GM23248 (cell line): ENCODE measurements at regions not wholly inside any gene's neighbourhood (a gene's known extent, or its start where the extent isn't known, plus 50 kb on each side); places are given as distances from the start of the nearest gene placed in this dataset.

Experiments used
- DNase-seq: peaks from one replicate; pipeline ENCODE4 v3.0.0-alpha.2; 2015
- H2AFZ ChIP-seq: fragments of 200-600 bp; sonication (generic); 2 replicates; pipeline ENCODE4 v1.6.1; 2016; ENCODE audit warnings: antibody characterized with exemption
- H3F3A ChIP-seq: fragments of 200-600 bp; sonication (generic); 2 replicates; pipeline ENCODE4 v1.6.1; 2016; ENCODE audit warnings: mild to moderate bottlenecking, antibody characterized with exemption, mixed run types; ENCODE audit not compliant: insufficient read depth
- H3K27ac ChIP-seq: fragments of 200-600 bp; sonication (generic); 2 replicates; pipeline ENCODE4 v1.5.1; 2016; ENCODE audit warnings: mild to moderate bottlenecking
- H3K27me3 ChIP-seq: fragments of 200-600 bp; sonication (generic); replicated peaks from 2 replicates; pipeline ENCODE4 v1.6.1; 2016; ENCODE audit warnings: mild to moderate bottlenecking; ENCODE audit not compliant: insufficient read depth
- H3K36me3 ChIP-seq: fragments of 200-600 bp; sonication (generic); 2 replicates; pipeline ENCODE4 v1.6.1; 2016; ENCODE audit warnings: low read depth, mild to moderate bottlenecking
- H3K4me1 ChIP-seq: fragments of 200-600 bp; sonication (generic); 2 replicates; pipeline ENCODE4 v1.6.1; 2016; ENCODE audit warnings: mild to moderate bottlenecking; ENCODE audit not compliant: insufficient read depth
- H3K4me2 ChIP-seq: fragments of 200-600 bp; sonication (generic); one replicate; pipeline ENCODE4 v1.6.1; 2016; ENCODE audit warnings: mild to moderate bottlenecking; ENCODE audit not compliant: unreplicated experiment
- H3K4me3 ChIP-seq: fragments of 200-600 bp; sonication (generic); 2 replicates; pipeline ENCODE4 v1.5.1; 2016; ENCODE audit warnings: mild to moderate bottlenecking
- H3K79me2 ChIP-seq: fragments of 200-600 bp; sonication (generic); 2 replicates; pipeline ENCODE4 v1.6.1; 2016; ENCODE audit warnings: mild to moderate bottlenecking; ENCODE audit not compliant: insufficient read depth
- H3K9ac ChIP-seq: fragments of 200-600 bp; sonication (generic); 2 replicates; pipeline ENCODE4 v1.6.1; 2016; ENCODE audit warnings: mild to moderate bottlenecking
- H3K9me2 ChIP-seq: fragments of 200-600 bp; sonication (generic); 2 replicates; pipeline ENCODE4 v1.6.1; 2016; ENCODE audit warnings: mixed run types, mild to moderate bottlenecking, moderate library complexity; ENCODE audit not compliant: insufficient read depth
- H3K9me3 ChIP-seq: fragments of 200-600 bp; sonication (generic); one replicate; pipeline ENCODE4 v1.6.1; 2017; ENCODE audit warnings: low read depth
- H4K20me1 ChIP-seq: fragments of 200-600 bp; sonication (generic); 2 replicates; pipeline ENCODE4 v1.6.0; 2016; ENCODE audit not compliant: insufficient read depth
- EZH2 ChIP-seq: fragments of 200-600 bp; sonication (generic); IDR thresholded peaks from 2 replicates; pipeline ENCODE4 v1.6.1; 2018; ENCODE audit warnings: antibody characterized with exemption, mild to moderate bottlenecking; ENCODE audit not compliant: insufficient read depth, poor library complexity, severe bottlenecking
- EZH2phosphoT487 ChIP-seq: fragments of 200-600 bp; sonication (generic); IDR thresholded peaks from 2 replicates; pipeline ENCODE4 v1.6.1; 2018; ENCODE audit warnings: antibody characterized with exemption, moderate library complexity, mild to moderate bottlenecking, low read depth; ENCODE audit not compliant: insufficient read depth
- WGBS, 2 experiments: methylation state at CpG; one replicate each; pipeline ENCODE4 v1.1.6; 2015 to 2017; ENCODE audit warnings: low lambda C conversion rate in 2 of 2, low coverage in 1 of 2; ENCODE audit errors: missing lambda C conversion rate in 2 of 2; 5-methylcytosine and 5-hydroxymethylcytosine counted together
- in situ Hi-C: fragments of 300-500 bp; cut with MboI; formaldehyde crosslinking; loops from 2 replicates; pipeline ENCODE4 v1.15.0; 2020

DNA sequence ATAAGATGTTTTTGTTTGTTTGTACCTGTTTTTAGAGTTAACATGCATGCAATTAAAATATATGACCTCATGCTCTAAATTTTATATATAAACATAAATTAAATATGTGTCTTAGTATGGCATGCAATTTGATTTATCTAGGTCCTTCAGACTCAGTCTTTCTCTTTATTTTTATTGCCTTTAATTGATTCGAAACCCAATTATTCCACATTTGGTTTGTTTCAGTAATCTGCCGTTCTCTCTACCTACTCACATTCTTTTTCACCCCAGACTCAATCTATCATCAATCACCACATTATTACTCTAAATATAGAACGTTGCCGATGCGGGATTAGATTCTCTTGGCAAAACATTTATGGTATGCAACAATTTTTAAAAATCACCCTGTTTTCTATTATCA is 1492.8 kb downstream of the RAPGEF2 start:
- no peak overlapping the region for H3K9ac ChIP-seq
- H3K27ac ChIP-seq: no peak overlapping the region
- no peaks in the 10 kb centered on the region for H3K9me2 ChIP-seq
- H4K20me1 ChIP-seq: no peaks in the 10 kb centered on the region
- H2AFZ ChIP-seq: no peak overlapping the region
- H3K27me3 ChIP-seq: no peaks in the 10 kb centered on the region
- WGBS, 2 experiments: 27 to 32% methylated on average over 5 of the region's 5 CpGs
- H3K36me3 ChIP-seq: no peaks in the 10 kb centered on the region
- no peaks in the 10 kb centered on the region for H3K9me3 ChIP-seq
- no peak overlapping the region for H3K4me2 ChIP-seq
- no peak overlapping the region for H3K4me3 ChIP-seq
- H3K79me2 ChIP-seq: no peaks in the 10 kb centered on the region
- no peaks in the 10 kb centered on the region for H3K4me1 ChIP-seq
- DNase-seq: no peak
- in situ Hi-C loops: no loop called here
- H3F3A ChIP-seq: no peaks in the 10 kb centered on the region
- TF ChIP-seq EZH2 (no peak), EZH2phosphoT487 (no peak)

DNA sequence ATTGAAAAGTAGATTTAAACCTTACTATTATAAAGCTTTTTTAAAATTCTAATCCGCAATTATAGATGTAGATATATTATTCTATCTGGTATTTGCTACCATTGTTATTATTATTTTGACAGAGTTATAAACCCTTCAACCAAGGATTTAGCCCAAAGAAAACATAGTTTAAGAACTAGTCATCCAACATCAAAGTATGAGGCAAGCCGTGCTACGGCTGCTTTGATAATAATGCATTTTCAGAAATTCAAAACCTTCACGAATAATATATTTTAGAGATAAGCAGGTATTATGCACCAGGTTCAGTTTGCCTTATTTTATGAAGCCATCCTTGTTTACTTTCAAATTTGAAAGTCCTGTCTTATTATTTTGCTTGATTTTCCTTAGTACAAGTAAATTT is 1501.7 kb downstream of the RAPGEF2 start:
- no peak overlapping the region for H3K4me3 ChIP-seq
- no peaks in the 10 kb centered on the region for H3F3A ChIP-seq
- H3K9ac ChIP-seq: no peak overlapping the region
- H3K79me2 ChIP-seq: no peaks in the 10 kb centered on the region
- no peak for DNase-seq
- H3K9me2 ChIP-seq: no peaks in the 10 kb centered on the region
- no peaks in the 10 kb centered on the region for H3K36me3 ChIP-seq
- no peak for TF ChIP-seq EZH2
- in situ Hi-C loops: no loop called here
- H3K9me3 ChIP-seq: no peaks in the 10 kb centered on the region
- no peak overlapping the region for H3K27ac ChIP-seq
- H3K4me1 ChIP-seq: no peaks in the 10 kb centered on the region
- no peak overlapping the region for H2AFZ ChIP-seq
- no peaks in the 10 kb centered on the region for H3K27me3 ChIP-seq
- 31 to 38% methylated on average over 4 of the region's 4 CpGs for WGBS, 2 experiments
- no peaks in the 10 kb centered on the region for H4K20me1 ChIP-seq
- no peak overlapping the region for H3K4me2 ChIP-seq

DNA sequence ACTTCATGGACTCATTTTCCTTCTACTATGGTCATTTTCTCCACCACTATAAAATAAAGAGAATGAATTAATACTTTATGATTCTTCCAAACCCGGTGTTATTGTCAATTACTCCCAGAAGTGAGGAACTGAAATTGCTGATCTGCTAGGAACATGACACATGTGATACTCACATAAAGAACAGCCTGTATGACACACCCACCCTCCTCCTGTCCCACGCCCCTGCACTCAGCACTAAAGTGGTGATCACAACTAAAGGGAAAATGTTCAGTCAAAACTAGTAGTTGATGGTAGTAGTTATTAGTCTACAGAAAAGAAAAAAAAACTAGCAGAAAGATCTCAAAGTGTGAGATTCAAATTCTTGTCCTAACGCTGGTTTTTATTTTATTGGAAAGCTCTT is 1508.3 kb downstream of the RAPGEF2 start:
- Histone ChIP-seq H3K9ac (no peak overlapping the region), H2AFZ (no peak overlapping the region), H4K20me1 (no peaks in the 10 kb centered on the region), H3K27me3 (no peaks in the 10 kb centered on the region), H3K9me3 (no peaks in the 10 kb centered on the region), H3K4me3 (no peak overlapping the region), H3K36me3 (no peaks in the 10 kb centered on the region), H3K4me2 (no peak overlapping the region), H3K4me1 (no peaks in the 10 kb centered on the region), H3K9me2 (no peaks in the 10 kb centered on the region), H3F3A (no peaks in the 10 kb centered on the region), H3K79me2 (no peaks in the 10 kb centered on the region), H3K27ac (no peak overlapping the region)
- in situ Hi-C loops: no loop called here
- no peak for DNase-seq
- TF ChIP-seq EZH2phosphoT487 (no peak), EZH2 (no peak)
- 15 to 16% methylated on average over 3 of the region's 3 CpGs for WGBS, 2 experiments

DNA sequence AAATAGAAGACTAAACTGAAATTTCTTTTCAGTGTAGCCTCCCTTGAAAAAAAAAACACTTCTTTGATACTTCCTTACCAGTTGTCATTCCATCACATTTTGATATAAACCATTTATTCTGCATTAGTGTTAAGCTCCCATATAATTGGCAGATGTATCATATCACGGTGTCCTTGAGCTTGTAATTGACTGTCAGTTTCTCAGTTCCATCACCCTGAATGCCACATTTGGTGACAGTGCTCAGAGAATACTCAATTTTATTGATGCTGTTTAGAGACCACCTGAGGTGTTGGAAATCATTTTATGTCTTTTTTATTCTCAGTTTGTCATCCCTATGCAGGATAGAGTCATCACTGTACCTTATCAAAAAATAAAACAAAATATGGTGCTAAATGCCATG is 1528.2 kb downstream of the RAPGEF2 start:
- in situ Hi-C loops: no loop called here

DNA sequence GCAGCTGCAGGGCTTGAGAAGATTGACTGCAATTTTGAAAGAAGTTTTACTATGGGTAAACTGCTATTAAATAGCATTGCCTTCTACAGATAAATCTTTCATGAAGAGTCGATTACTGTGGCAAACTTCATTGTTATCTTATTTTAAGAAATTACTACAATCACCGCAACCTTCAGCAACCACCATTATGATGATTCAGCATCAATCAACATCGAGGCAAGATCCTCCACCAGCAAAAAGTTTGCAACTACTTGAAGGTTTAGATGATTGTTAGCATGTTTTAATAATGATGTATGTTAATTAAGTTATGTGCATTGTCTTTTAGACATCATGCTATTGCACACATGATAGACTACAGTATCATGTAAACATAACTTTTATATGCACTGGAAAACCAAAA is 1511.0 kb downstream of the FSTL5 start:
- Histone ChIP-seq H3K27ac (no peak overlapping the region), H2AFZ (no peak overlapping the region), H3K27me3 (no peaks in the 10 kb centered on the region), H3K4me3 (no peak overlapping the region), H3K4me2 (no peak overlapping the region), H3K9ac (no peak overlapping the region), H3K9me3 (no peaks in the 10 kb centered on the region), H3K4me1 (no peaks in the 10 kb centered on the region), H3K9me2 (no peaks in the 10 kb centered on the region), H3K79me2 (no peaks in the 10 kb centered on the region), H3F3A (no peaks in the 10 kb centered on the region), H4K20me1 (no peaks in the 10 kb centered on the region), H3K36me3 (no peaks in the 10 kb centered on the region)
- no peak for DNase-seq
- TF ChIP-seq EZH2phosphoT487 (no peak), EZH2 (no peak)
- in situ Hi-C loops: no loop called here
- WGBS, 2 experiments: 13 to 26% methylated on average over 3 of the region's 3 CpGs

More for the DNA sequence above, 1528.2 kb downstream of the RAPGEF2 start:
- Histone ChIP-seq H3K9me2 (no peaks in the 10 kb centered on the region), H3K9me3 (no peaks in the 10 kb centered on the region), H3K27me3 (no peaks in the 10 kb centered on the region), H3K9ac (no peak overlapping the region), H3K4me3 (no peak overlapping the region), H3K79me2 (no peaks in the 10 kb centered on the region), H3K36me3 (no peaks in the 10 kb centered on the region), H3K27ac (no peak overlapping the region), H3K4me2 (no peak overlapping the region), H2AFZ (no peak overlapping the region), H4K20me1 (no peaks in the 10 kb centered on the region), H3K4me1 (no peaks in the 10 kb centered on the region), H3F3A (no peaks in the 10 kb centered on the region)
- 10 to 12% methylated on average over 1 of the region's 1 CpG for WGBS, 2 experiments
- DNase-seq: no peak
- TF ChIP-seq EZH2 (no peak), EZH2phosphoT487 (no peak)
